Adrenal gland (tissue), 5 donors: ENCODE measurements at regions not wholly inside any gene's neighbourhood (a gene's known extent, or its start where the extent isn't known, plus 50 kb on each side); places are given as distances from the start of the nearest gene placed in this dataset.

Experiments used
- CTCF ChIP-seq, 6 experiments: fragments of 450-650 bp in 4 of 6; fragments of 200-600 bp in 2 of 6; sonication (generic) in 1 of 6; IDR thresholded peaks; 1 replicate in 5 of 6; 2 replicates in 1 of 6; pipeline versions ENCODE4 v1.5.1 to v1.8.0; 2016 to 2021; ENCODE audit warnings: antibody characterized with exemption in 6 of 6, mild to moderate bottlenecking in 2 of 6, moderate library complexity in 1 of 6
- POLR2A ChIP-seq, 2 donors: fragments of 450-650 bp; IDR thresholded peaks; one replicate each; pipeline ENCODE4 v1.6.1; 2017; ENCODE audit warnings: antibody characterized with exemption in 2 of 2, mild to moderate bottlenecking in 2 of 2, moderate library complexity in 1 of 2
- donor health status: DM: no; HTN: no; CAD: no.

- no peak for TF ChIP-seq POLR2A (IDR thresholded peaks at IDR 0.05)
- no peak for TF ChIP-seq CTCF (IDR thresholded peaks at IDR 0.05)
Measured at GRCh38 chr12:115421350-115421749, 737.4 kb upstream of the TBX3 start.
